ENCODE measurements at regions not wholly inside any gene's neighbourhood (a gene's known extent, or its start where the extent isn't known, plus 50 kb on each side); places are given as distances from the start of the nearest gene placed in this dataset.

DNA sequence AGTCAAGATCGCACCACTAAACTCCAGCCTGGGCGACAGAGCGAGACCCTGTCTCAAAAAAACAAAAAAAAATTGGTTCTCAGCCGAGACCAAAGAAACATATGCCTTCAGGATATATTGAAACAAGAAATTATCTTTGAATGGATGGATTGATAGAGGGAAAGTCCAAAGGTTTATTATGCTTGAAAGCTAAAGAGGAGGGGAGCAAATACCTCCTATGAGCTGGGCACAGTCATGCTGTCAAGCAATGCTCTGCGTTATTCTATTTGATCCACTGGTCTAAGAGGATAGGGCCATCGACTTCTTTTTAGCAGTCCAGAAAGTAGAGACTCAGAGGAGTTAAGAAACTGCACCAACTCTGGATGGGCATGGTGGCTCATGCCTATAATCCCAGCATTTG, 85.9 kb upstream of the SLC34A2 start:
- TF ChIP-seq, protein P1, sequence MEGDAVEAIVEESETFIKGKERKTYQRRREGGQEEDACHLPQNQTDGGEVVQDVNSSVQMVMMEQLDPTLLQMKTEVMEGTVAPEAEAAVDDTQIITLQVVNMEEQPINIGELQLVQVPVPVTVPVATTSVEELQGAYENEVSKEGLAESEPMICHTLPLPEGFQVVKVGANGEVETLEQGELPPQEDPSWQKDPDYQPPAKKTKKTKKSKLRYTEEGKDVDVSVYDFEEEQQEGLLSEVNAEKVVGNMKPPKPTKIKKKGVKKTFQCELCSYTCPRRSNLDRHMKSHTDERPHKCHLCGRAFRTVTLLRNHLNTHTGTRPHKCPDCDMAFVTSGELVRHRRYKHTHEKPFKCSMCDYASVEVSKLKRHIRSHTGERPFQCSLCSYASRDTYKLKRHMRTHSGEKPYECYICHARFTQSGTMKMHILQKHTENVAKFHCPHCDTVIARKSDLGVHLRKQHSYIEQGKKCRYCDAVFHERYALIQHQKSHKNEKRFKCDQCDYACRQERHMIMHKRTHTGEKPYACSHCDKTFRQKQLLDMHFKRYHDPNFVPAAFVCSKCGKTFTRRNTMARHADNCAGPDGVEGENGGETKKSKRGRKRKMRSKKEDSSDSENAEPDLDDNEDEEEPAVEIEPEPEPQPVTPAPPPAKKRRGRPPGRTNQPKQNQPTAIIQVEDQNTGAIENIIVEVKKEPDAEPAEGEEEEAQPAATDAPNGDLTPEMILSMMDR (conservative IDR thresholded peaks at IDR 0.05; ENCODE audit: low read depth in 2 of 2): no peak
- TF ChIP-seq EZH2 (IDR thresholded peaks at IDR 0.05; ENCODE audit: low read depth, unreplicated experiment) (no peak), POLR2AphosphoS5 (IDR thresholded peaks at IDR 0.05; ENCODE audit: low read depth) (no peak)
